ENCODE measurements at regions not wholly inside any gene's neighbourhood (a gene's known extent, or its start where the extent isn't known, plus 50 kb on each side); places are given as distances from the start of the nearest gene placed in this dataset.

- H3K4me3 ChIP-seq (ENCODE audit: low read depth in 1 of 2, low read length in 2 of 2), result no peak overlapping the region
- no peaks in the 10 kb centered on the region for H3K9me3 ChIP-seq (ENCODE audit: control insufficient read depth in 1 of 2, low read length in 2 of 2)
- no peaks in the 10 kb centered on the region for H3K4me1 ChIP-seq (ENCODE audit: control insufficient read depth in 1 of 2, insufficient read depth in 2 of 2, low read length in 2 of 2)
- no peaks in the 10 kb centered on the region for H3K36me3 ChIP-seq (ENCODE audit: control insufficient read depth in 1 of 2, insufficient read depth in 2 of 2, low read length in 2 of 2)
- H3K27me3 ChIP-seq (ENCODE audit: low read depth, low read length), result no peaks in the 10 kb centered on the region
- no peak overlapping the region for H3K27ac ChIP-seq (ENCODE audit: low read length)
Observed at GRCh38 chr20:4373454-4373853, 124.4 kb upstream of the ADRA1D start.

GRCh38 chr20:4371623-4372251 lies 122.7 kb upstream of the ADRA1D start:
- H3K36me3 ChIP-seq (ENCODE audit: control insufficient read depth in 1 of 2, insufficient read depth in 2 of 2, low read length in 2 of 2), result no peaks in the 10 kb centered on the region
- H3K4me1 ChIP-seq (ENCODE audit: control insufficient read depth in 1 of 2, insufficient read depth in 2 of 2, low read length in 2 of 2), result no peaks in the 10 kb centered on the region
- no peak overlapping the region for H3K27ac ChIP-seq (ENCODE audit: low read length)
- H3K27me3 ChIP-seq (ENCODE audit: low read depth, low read length), result no peaks in the 10 kb centered on the region
- H3K4me3 ChIP-seq (ENCODE audit: low read depth in 1 of 2, low read length in 2 of 2), result no peak overlapping the region
- H3K9me3 ChIP-seq (ENCODE audit: control insufficient read depth in 1 of 2, low read length in 2 of 2), result no peaks in the 10 kb centered on the region

- Histone ChIP-seq H3K4me1 (ENCODE audit: control insufficient read depth in 1 of 2, insufficient read depth in 2 of 2, low read length in 2 of 2) (no peaks in the 10 kb centered on the region), H3K4me3 (ENCODE audit: low read depth in 1 of 2, low read length in 2 of 2) (no peak overlapping the region), H3K27ac (ENCODE audit: low read length) (no peak overlapping the region), H3K9me3 (ENCODE audit: control insufficient read depth in 1 of 2, low read length in 2 of 2) (no peaks in the 10 kb centered on the region), H3K36me3 (ENCODE audit: control insufficient read depth in 1 of 2, insufficient read depth in 2 of 2, low read length in 2 of 2) (no peaks in the 10 kb centered on the region), H3K27me3 (ENCODE audit: low read depth, low read length) (no peaks in the 10 kb centered on the region)
Observed at GRCh38 chr20:4370851-4371250, 121.8 kb upstream of the ADRA1D start.

GRCh38 chr20:4369798-4370124 lies 120.7 kb upstream of the ADRA1D start:
- H3K9me3 ChIP-seq (ENCODE audit: control insufficient read depth in 1 of 2, low read length in 2 of 2), result no peaks in the 10 kb centered on the region
- H3K4me1 ChIP-seq (ENCODE audit: control insufficient read depth in 1 of 2, insufficient read depth in 2 of 2, low read length in 2 of 2), result no peaks in the 10 kb centered on the region
- H3K36me3 ChIP-seq (ENCODE audit: control insufficient read depth in 1 of 2, insufficient read depth in 2 of 2, low read length in 2 of 2), result no peaks in the 10 kb centered on the region
- no peaks in the 10 kb centered on the region for H3K27me3 ChIP-seq (ENCODE audit: low read depth, low read length)
- H3K4me3 ChIP-seq (ENCODE audit: low read depth in 1 of 2, low read length in 2 of 2), result no peak overlapping the region
- H3K27ac ChIP-seq (ENCODE audit: low read length), result no peak overlapping the region

GRCh38 chr20:4369119-4369797 lies 120.2 kb upstream of the ADRA1D start:
- Histone ChIP-seq H3K4me1 (ENCODE audit: control insufficient read depth in 1 of 2, insufficient read depth in 2 of 2, low read length in 2 of 2) (no peaks in the 10 kb centered on the region), H3K4me3 (ENCODE audit: low read depth in 1 of 2, low read length in 2 of 2) (no peak overlapping the region), H3K27ac (ENCODE audit: low read length) (no peak overlapping the region), H3K9me3 (ENCODE audit: control insufficient read depth in 1 of 2, low read length in 2 of 2) (no peaks in the 10 kb centered on the region), H3K36me3 (ENCODE audit: control insufficient read depth in 1 of 2, insufficient read depth in 2 of 2, low read length in 2 of 2) (no peaks in the 10 kb centered on the region), H3K27me3 (ENCODE audit: low read depth, low read length) (no peaks in the 10 kb centered on the region)

GRCh38 chr20:4366076-4366475 lies 117.0 kb upstream of the ADRA1D start:
- Histone ChIP-seq H3K4me3 (ENCODE audit: low read depth in 1 of 2, low read length in 2 of 2) (no peak overlapping the region), H3K36me3 (ENCODE audit: control insufficient read depth in 1 of 2, insufficient read depth in 2 of 2, low read length in 2 of 2) (no peaks in the 10 kb centered on the region), H3K9me3 (ENCODE audit: control insufficient read depth in 1 of 2, low read length in 2 of 2) (no peaks in the 10 kb centered on the region), H3K27ac (ENCODE audit: low read length) (no peak overlapping the region), H3K27me3 (ENCODE audit: low read depth, low read length) (no peaks in the 10 kb centered on the region), H3K4me1 (ENCODE audit: control insufficient read depth in 1 of 2, insufficient read depth in 2 of 2, low read length in 2 of 2) (no peaks in the 10 kb centered on the region)

- peaks cover 0 to 2% of the 10 kb centered on the region in 2 donors for H3K9me3 ChIP-seq (ENCODE audit: control insufficient read depth in 1 of 2, low read length in 2 of 2)
- no peaks in the 10 kb centered on the region for H3K36me3 ChIP-seq (ENCODE audit: control insufficient read depth in 1 of 2, insufficient read depth in 2 of 2, low read length in 2 of 2)
- H3K27me3 ChIP-seq (ENCODE audit: low read depth, low read length), result no peaks in the 10 kb centered on the region
- H3K4me1 ChIP-seq (ENCODE audit: control insufficient read depth in 1 of 2, insufficient read depth in 2 of 2, low read length in 2 of 2), result no peaks in the 10 kb centered on the region
- no peak overlapping the region for H3K4me3 ChIP-seq (ENCODE audit: low read depth in 1 of 2, low read length in 2 of 2)
- H3K27ac ChIP-seq (ENCODE audit: low read length), result no peak overlapping the region
Observed at GRCh38 chr20:4358552-4358951, 109.5 kb upstream of the ADRA1D start.

- Histone ChIP-seq H3K27me3 (ENCODE audit: low read depth, low read length) (no peaks in the 10 kb centered on the region), H3K36me3 (ENCODE audit: control insufficient read depth in 1 of 2, insufficient read depth in 2 of 2, low read length in 2 of 2) (no peaks in the 10 kb centered on the region), H3K4me3 (ENCODE audit: low read depth in 1 of 2, low read length in 2 of 2) (no peak overlapping the region), H3K4me1 (ENCODE audit: control insufficient read depth in 1 of 2, insufficient read depth in 2 of 2, low read length in 2 of 2) (no peaks in the 10 kb centered on the region), H3K27ac (ENCODE audit: low read length) (no peak overlapping the region), H3K9me3 (ENCODE audit: control insufficient read depth in 1 of 2, low read length in 2 of 2) (peaks cover 4 to 11% of the 10 kb centered on the region in 2 donors)
Observed at GRCh38 chr20:4352348-4352747, 103.3 kb upstream of the ADRA1D start.

- no peak overlapping the region for H3K27ac ChIP-seq (ENCODE audit: low read length)
- H3K4me3 ChIP-seq (ENCODE audit: low read depth in 1 of 2, low read length in 2 of 2), result no peak overlapping the region
- no peaks in the 10 kb centered on the region for H3K36me3 ChIP-seq (ENCODE audit: control insufficient read depth in 1 of 2, insufficient read depth in 2 of 2, low read length in 2 of 2)
- H3K9me3 ChIP-seq (ENCODE audit: control insufficient read depth in 1 of 2, low read length in 2 of 2), result peaks cover 4 to 11% of the 10 kb centered on the region in 2 donors
- H3K4me1 ChIP-seq (ENCODE audit: control insufficient read depth in 1 of 2, insufficient read depth in 2 of 2, low read length in 2 of 2), result no peaks in the 10 kb centered on the region
- no peaks in the 10 kb centered on the region for H3K27me3 ChIP-seq (ENCODE audit: low read depth, low read length)
Observed at GRCh38 chr20:4350096-4350495, 101.0 kb upstream of the ADRA1D start.

GRCh38 chr20:4344670-4345069 lies 95.6 kb upstream of the ADRA1D start:
- no peaks in the 10 kb centered on the region for H3K27me3 ChIP-seq (ENCODE audit: low read depth, low read length)
- no peaks in the 10 kb centered on the region for H3K36me3 ChIP-seq (ENCODE audit: control insufficient read depth in 1 of 2, insufficient read depth in 2 of 2, low read length in 2 of 2)
- H3K4me1 ChIP-seq (ENCODE audit: control insufficient read depth in 1 of 2, insufficient read depth in 2 of 2, low read length in 2 of 2), result no peaks in the 10 kb centered on the region
- H3K4me3 ChIP-seq (ENCODE audit: low read depth in 1 of 2, low read length in 2 of 2), result no peak overlapping the region
- no peak overlapping the region for H3K27ac ChIP-seq (ENCODE audit: low read length)
- H3K9me3 ChIP-seq (ENCODE audit: control insufficient read depth in 1 of 2, low read length in 2 of 2), result no peaks in the 10 kb centered on the region

GRCh38 chr20:4342609-4343008 lies 93.5 kb upstream of the ADRA1D start:
- Histone ChIP-seq H3K4me1 (ENCODE audit: control insufficient read depth in 1 of 2, insufficient read depth in 2 of 2, low read length in 2 of 2) (no peaks in the 10 kb centered on the region), H3K4me3 (ENCODE audit: low read depth in 1 of 2, low read length in 2 of 2) (no peak overlapping the region), H3K27ac (ENCODE audit: low read length) (no peak overlapping the region), H3K36me3 (ENCODE audit: control insufficient read depth in 1 of 2, insufficient read depth in 2 of 2, low read length in 2 of 2) (no peaks in the 10 kb centered on the region), H3K9me3 (ENCODE audit: control insufficient read depth in 1 of 2, low read length in 2 of 2) (no peaks in the 10 kb centered on the region), H3K27me3 (ENCODE audit: low read depth, low read length) (no peaks in the 10 kb centered on the region)

All from muscle layer of duodenum (tissue), 2 donors.